ENCODE measurements at regions not wholly inside any gene's neighbourhood (a gene's known extent, or its start where the extent isn't known, plus 50 kb on each side); places are given as distances from the start of the nearest gene placed in this dataset.
"Not testable (repeated sequence)": the region's sequence is repeated elsewhere in the genome, so short reads cannot be mapped to it uniquely, and the experiment has no call there.

- not testable (repeated sequence) for DNase-seq
Measured at GRCh38 chr3:15993660-15994059, 180.8 kb upstream of the GALNT15 start.

GRCh38 chr3:15996496-15996895 is 178.0 kb upstream of the GALNT15 start:
- DNase-seq, result not testable (repeated sequence)

- DNase-seq, result no peak
Measured at GRCh38 chr3:15997274-15997943, 177.1 kb upstream of the GALNT15 start.

DNA sequence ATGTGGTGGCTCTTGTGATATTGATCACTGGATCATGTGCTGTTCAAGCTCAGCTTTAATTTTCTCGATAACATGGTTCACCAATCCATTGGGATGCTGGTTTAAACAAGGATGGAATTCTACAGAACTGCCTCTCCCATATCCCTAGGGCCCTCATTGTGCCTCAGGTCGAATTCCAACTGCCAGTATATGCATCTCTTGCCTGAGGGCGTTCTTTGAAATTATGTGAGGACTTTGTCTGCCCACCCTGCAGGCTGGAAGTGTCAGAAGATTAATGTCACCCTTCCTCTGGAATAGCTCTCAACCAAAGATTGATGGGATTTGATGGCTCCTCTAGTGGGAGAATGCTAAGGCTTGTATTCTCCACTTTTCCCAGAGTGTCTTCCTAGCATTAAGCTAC is 175.6 kb upstream of the GALNT15 start:
- DNase-seq, result no peak

- no peak for DNase-seq
Measured at GRCh38 chr3:16004812-16005211, 169.7 kb upstream of the GALNT15 start.

DNA sequence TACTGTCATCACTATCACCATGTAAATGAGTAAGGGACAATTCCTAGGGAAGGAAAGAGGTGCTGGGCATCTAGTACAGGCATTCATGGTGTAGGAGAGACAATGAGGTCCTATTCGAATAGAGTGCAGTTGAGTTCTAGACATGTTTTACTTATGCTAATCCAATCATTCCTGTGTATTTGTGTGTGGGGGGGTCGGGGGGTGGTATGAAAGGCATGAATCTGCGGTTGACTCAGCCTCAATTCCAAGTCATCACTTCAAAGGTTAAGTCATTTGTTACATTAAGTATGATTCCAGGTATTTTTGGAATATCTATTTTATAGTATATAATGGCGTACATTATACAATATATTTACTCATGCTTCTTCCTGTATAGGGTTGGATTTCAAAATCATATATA is 163.1 kb upstream of the GALNT15 start:
- no peak for DNase-seq

DNA sequence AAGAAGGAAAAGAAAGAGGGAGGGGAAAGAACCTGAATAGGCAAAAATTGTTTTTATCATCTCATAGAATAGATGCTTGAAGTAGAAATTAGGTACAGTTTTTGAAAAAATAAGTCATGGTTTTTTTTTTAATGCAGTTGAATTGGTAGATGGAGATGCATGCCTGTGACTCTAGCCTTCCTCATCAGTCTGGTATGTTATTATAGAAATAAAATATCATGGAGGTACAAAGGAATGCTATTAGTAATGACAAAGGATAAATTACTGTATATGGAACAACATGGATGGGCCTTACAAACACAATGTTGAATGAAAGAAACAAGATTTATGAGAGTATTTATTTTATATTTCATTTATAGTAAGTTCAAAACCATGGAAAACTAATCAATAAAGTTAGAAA is 162.4 kb upstream of the GALNT15 start:
- DNase-seq, result no peak

- no peak for DNase-seq
Measured at GRCh38 chr3:16013568-16013967, 160.9 kb upstream of the GALNT15 start.

DNA sequence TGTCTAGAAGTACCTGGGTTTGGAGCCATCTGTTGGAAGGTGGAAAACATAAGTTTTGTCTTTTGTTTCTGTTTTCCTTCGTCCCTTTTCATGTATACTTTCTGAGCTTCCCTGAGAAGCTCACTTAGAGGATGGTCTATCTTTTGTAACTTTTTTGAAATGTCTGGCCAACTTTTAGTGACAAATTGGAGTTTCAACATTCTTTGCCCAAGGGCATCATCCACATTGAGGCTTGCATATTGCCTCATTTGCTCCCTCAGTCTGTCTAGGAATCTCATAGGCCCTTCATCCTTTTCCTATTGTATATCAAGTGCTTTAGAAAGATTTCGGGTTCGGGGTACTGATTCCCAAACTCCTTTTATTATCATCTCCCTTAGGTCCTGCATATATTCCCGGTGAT is 152.7 kb upstream of the GALNT15 start:
- DNase-seq, result not testable (repeated sequence)

DNA sequence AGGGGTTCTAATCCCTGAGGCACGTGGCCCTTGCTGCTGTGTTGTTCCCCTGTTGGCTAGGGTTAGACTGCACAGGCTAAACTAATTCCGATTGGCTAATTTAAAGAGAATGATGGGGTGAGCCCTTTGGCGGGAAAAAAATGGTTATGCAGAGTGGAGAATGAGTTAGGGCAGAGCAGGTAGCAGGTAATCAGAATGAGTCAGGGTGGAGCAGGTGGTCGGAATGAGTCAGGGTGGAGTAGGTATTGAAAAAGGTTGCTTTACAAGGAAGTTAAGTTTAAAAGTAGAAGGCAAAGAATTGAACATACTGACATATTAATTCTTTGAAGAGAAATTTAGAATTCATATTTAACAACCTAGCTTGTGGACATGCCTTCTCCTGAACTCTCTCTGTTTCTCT is 150.6 kb upstream of the GALNT15 start:
- not testable (repeated sequence) for DNase-seq

- DNase-seq, result no peak
Measured at GRCh38 chr3:16024548-16024947, 149.9 kb upstream of the GALNT15 start.

GRCh38 chr3:16026753-16027152 is 147.7 kb upstream of the GALNT15 start:
- no peak for DNase-seq

- no peak for DNase-seq
Measured at GRCh38 chr3:16028604-16029003, 145.9 kb upstream of the GALNT15 start.

DNA sequence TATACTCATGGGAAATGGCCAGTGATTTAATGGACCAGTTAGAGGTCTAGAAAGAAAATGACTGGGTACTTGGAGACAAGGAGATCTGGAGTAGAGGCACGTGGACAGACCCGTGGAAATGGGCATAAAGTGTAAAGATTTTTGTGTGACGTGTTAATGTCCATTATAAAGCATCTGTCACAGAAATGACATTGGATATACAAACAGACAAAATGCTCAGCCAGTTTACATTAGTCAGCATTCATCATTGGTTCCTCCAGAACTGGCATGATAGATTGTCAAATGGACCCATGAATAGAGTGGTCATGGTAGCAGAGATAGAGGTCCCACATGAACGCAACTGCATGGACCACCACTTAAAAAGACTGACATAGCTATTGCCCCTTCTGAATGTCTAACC is 144.1 kb upstream of the GALNT15 start:
- no peak for DNase-seq

DNA sequence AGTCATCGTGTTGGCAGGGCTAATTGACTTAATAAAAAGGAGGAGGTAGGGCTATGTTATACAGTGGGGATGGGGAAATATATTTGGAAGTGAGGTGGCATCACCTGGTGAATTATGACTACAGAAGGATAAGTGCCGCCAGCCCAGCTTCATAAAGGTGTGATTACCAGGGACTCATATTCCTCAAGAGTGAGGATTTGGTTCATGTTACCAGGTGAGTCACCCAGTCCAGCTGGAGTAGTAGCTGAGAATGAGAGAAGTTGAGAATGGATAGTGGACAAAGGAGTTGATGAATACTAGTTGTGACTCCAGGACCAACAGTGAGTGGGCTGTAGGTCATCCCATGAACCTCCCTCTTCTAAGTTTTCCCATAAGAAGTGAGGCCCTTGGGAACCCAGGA is 143.0 kb upstream of the GALNT15 start:
- no peak for DNase-seq

DNA sequence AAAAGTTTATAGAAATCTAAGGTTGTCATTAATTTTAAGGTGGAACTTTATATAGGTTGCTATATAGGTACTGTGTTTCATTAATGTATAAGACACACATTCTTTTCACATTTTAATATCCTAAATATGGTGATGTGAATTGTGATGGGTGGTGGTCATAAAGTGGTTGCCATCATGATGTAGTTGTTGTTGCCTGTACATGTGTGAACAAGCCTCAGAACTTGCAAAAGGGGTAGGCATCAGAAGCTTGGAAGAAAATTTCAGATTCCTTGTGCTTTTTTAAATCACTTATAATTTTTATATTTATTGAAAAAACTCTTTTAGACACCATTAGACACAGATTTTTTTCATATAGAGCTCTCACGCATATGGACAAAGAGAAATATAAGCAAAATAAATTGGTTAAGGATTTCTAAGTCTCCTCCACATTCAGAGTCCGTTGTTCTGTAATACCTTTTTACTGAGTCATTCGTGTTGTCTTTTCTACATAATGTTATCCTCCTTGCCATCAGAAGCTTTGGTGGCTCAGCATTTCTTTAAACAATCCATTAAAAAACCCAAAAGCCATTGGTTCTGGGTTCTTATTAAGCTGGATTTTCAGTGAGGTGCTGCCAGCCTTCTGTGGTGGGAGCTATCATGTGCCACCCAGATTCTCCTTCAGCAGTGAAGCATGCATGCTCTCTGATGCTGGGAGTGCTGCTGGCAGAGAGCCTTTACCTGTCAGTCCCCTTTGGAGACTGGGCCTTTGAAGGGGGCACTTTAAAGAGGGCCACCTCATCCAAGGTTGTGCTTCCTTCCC is 140.4 kb upstream of the GALNT15 start:
- DNase-seq, result no peak

- no peak for DNase-seq
Measured at GRCh38 chr3:16040991-16041390, 133.5 kb upstream of the GALNT15 start.

DNA sequence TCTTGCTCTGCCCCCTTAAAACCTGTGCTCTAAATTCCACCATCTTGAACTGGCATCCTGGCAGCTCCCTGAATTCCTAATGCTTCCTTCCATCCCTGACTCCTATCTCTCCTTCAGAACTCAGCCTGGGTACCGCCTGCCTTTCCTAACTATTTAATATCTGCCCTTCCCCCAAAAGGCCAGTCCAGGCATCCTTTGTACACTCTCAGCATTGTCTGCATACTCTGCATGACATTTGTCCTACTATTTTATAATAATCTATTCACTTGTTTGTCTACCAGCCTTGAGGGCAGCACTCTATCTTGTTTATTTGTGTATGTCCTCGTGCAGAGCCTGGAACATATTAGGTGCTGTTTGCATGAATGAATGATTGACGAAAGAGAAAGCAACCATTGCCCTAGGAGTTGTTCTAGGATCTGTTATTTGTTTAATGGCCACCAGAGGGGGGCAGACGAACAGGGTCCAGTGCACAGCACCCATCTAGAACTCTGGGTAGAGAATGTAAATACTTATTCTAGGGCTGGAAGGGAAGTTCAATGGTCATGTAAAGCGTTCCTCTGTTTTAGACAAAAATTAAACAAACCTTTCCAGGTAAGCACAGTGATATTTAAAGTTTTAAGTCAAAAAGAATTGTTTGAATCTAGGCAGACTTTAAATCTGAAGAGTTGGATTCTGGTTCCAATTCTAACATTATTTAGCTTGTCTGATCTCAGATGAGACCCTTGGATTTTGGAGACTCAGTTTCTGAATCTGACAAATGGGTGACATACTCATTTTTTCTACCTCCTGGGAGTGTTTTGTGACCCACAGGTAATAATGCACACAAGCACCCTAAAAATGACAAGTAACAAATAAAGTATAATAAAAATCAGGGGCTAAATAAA is 125.8 kb upstream of the GALNT15 start:
- DNase-seq, result peak; percentile 85

DNA sequence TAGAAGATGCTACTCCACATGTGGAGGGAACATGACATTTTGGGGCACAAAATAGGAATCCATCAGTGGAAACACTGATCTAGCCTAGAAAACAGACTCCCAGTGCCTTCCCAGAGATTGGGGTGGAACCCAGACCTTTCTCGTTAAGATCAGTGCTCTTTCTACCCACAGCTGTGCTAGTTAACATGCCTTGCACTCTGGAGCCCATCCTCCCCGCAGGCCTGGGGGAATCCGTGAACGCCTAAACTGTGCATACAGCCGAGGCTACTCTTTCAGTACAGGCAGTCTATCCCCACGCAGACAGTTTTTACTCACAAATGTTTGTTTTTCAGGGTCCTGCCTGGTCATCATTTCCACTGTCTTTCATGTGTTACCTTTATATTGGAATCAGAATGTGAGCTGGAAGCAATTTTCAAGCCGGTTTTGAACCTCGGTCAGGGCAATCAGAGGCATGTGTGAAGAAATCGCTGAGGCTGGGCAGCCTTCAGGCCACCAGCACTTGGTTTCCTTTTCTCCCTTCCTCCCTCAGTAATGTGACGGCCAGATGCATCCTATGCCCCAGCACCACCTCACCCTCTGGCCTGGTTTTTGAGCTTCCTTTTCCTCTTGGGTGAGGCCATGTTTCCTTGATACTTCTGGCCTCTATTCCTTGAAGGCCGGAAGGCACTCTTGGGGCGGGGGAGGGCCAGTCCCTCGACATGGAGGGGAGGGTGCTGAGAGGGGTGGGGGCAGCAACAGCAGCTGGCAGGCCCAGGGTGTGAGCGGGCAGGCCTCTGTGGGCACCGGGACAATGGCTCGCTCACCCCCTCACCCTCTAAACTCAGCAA is 123.6 kb upstream of the GALNT15 start:
- DNase-seq, result peak; percentile 7

DNA sequence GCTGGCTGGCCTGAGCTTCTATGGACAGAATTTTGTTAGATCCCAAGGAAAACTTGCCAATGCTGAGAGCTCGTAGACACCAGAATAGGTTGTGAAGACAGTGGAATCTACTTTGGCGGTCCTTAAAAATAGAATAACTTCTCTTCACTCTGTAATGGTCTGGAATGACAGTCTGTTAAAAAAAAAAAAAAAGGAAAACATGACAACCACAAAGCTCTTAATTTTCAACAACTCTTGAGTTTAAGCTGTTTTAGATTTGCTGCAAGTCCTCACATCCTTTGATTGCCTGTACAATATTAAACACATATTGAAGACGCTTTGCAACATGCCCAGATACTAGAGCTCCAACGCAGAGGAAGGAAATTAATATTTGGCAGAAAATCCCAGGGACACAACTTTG is 122.8 kb upstream of the GALNT15 start:
- no peak for DNase-seq

GRCh38 chr3:16052964-16053363 is 121.5 kb upstream of the GALNT15 start:
- DNase-seq, result no peak

GRCh38 chr3:16053794-16054193 is 120.7 kb upstream of the GALNT15 start:
- DNase-seq, result no peak
